SK-N-SH (cell line): ENCODE measurements at regions not wholly inside any gene's neighbourhood (a gene's known extent, or its start where the extent isn't known, plus 50 kb on each side); places are given as distances from the start of the nearest gene placed in this dataset.

Experiments used
- CTCF ChIA-PET: fragments of 300-600, 350-600 bp; formaldehyde crosslinking; extraction: SDS; loops from one replicate; lab custom pipeline; 2021; lab: Yijun Ruan, JAX
- POLR2A ChIA-PET: fragments of 350-600 bp; sonication (Branson Sonifier 250); formaldehyde crosslinking; extraction: SDS; loops from one replicate; lab custom pipeline; 2020; ENCODE audit warnings: antibody characterized with exemption, inconsistent platforms; lab: Yijun Ruan, JAX
- DNase-seq: peaks from one replicate; pipeline ENCODE4 v3.0.0; 2012
- H2AFZ ChIP-seq: fragments of 200-600 bp; sonication (generic); 2 replicates; pipeline ENCODE4 v1.8.1; 2016; ENCODE audit warnings: antibody characterized with exemption, mild to moderate bottlenecking, low read depth
- H3F3A ChIP-seq: fragments of 200-600 bp; sonication (generic); replicated peaks from 2 replicates; pipeline ENCODE3; 2016; ENCODE audit warnings: antibody characterized with exemption, mild to moderate bottlenecking; ENCODE audit not compliant: insufficient read depth
- H3K27ac ChIP-seq, 2 experiments: fragments of 200-500 bp in 1 of 2; fragments of 200-600 bp in 1 of 2; sonication (Bioruptor generic) in 1 of 2; sonication (generic), shearing (Covaris generic) in 1 of 2; 2 replicates each; pipeline versions ENCODE4 v1.5.1 to v1.6.1; 2014 to 2016; ENCODE audit warnings: low read depth in 2 of 2, inconsistent platforms in 1 of 2, low read length in 1 of 2, mild to moderate bottlenecking in 1 of 2, mixed read lengths in 1 of 2
- H3K27me3 ChIP-seq: fragments of 200-600 bp; sonication (generic), shearing (Covaris generic); 2 replicates; pipeline ENCODE4 v1.6.1; 2016; ENCODE audit warnings: mixed run types; ENCODE audit not compliant: insufficient read depth
- H3K36me3 ChIP-seq, 2 experiments: fragments of 200-500 bp in 1 of 2; fragments of 200-600 bp in 1 of 2; sonication (Bioruptor generic) in 1 of 2; sonication (generic) in 1 of 2; replicated peaks in 1 of 2; 2 replicates each; pipeline versions ENCODE3 to v1.5.1; 2014 to 2016; ENCODE audit warnings: low read length in 1 of 2, mild to moderate bottlenecking in 1 of 2; ENCODE audit not compliant: insufficient read depth in 2 of 2, control insufficient read depth in 1 of 2
- H3K4me1 ChIP-seq, 2 experiments: fragments of 200-500 bp in 1 of 2; fragments of 200-600 bp in 1 of 2; sonication (Bioruptor generic) in 1 of 2; sonication (generic), shearing (Covaris generic) in 1 of 2; 2 replicates each; pipeline versions ENCODE4 v1.5.1 to v1.6.1; 2014 to 2016; ENCODE audit warnings: low read depth in 1 of 2, low read length in 1 of 2, mixed run types in 1 of 2; ENCODE audit not compliant: insufficient read depth in 2 of 2, control insufficient read depth in 1 of 2
- H3K4me2 ChIP-seq: fragments of 200-600 bp; sonication (generic), shearing (Covaris generic); 2 replicates; pipeline ENCODE4 v1.6.1; 2017; ENCODE audit warnings: mixed run types
- H3K4me3 ChIP-seq, 2 experiments: fragments of 200-500 bp in 1 of 2; fragments of 200-600 bp in 1 of 2; sonication (Bioruptor generic) in 1 of 2; sonication (generic), shearing (Covaris generic) in 1 of 2; 2 replicates each; pipeline versions ENCODE4 v1.5.1 to v1.8.1; 2014 to 2016; ENCODE audit warnings: low read depth in 2 of 2, inconsistent platforms in 1 of 2, low read length in 1 of 2, mild to moderate bottlenecking in 1 of 2, mixed read lengths in 1 of 2, moderate library complexity in 1 of 2
- H3K79me2 ChIP-seq: fragments of 200-600 bp; sonication (generic); 2 replicates; pipeline ENCODE4 v1.8.1; 2017; ENCODE audit warnings: mild to moderate bottlenecking; ENCODE audit not compliant: insufficient read depth
- H3K9ac ChIP-seq: fragments of 200-600 bp; sonication (generic); 2 replicates; pipeline ENCODE4 v1.6.1; 2017; ENCODE audit warnings: mixed run types
- H3K9me2 ChIP-seq: fragments of 200-600 bp; sonication (generic); 2 replicates; pipeline ENCODE4 v1.6.1; 2017; ENCODE audit warnings: mixed run types
- H3K9me3 ChIP-seq: fragments of 200-600 bp; sonication (generic); 2 replicates; pipeline ENCODE4 v1.6.1; 2017; ENCODE audit warnings: mixed run types, mild to moderate bottlenecking, moderate library complexity
- H4K20me1 ChIP-seq: fragments of 200-600 bp; sonication (generic); 2 replicates; pipeline ENCODE4 v1.6.1; 2017; ENCODE audit warnings: mild to moderate bottlenecking, mixed run types; ENCODE audit not compliant: insufficient read depth
- EP300 ChIP-seq, 2 experiments: IDR thresholded peaks; 2 replicates each; pipeline versions ENCODE4 v1.4.0 to v1.6.1; 2012; ENCODE audit warnings: borderline replicate concordance in 1 of 2, low read depth in 1 of 2, low read length in 1 of 2
- EZH2phosphoT487 ChIP-seq: fragments of 200-600 bp; sonication (generic); IDR thresholded peaks from 2 replicates; pipeline ENCODE4 v1.6.1; 2017; ENCODE audit warnings: low read depth, mixed run types, mild to moderate bottlenecking, antibody characterized with exemption, moderate library complexity, borderline replicate concordance
- GABPA ChIP-seq: IDR thresholded peaks from 2 replicates; pipeline ENCODE4 v1.4.0; 2012; ENCODE audit warnings: low read depth, mild to moderate bottlenecking
- JUND ChIP-seq: IDR thresholded peaks from 2 replicates; pipeline ENCODE4 v1.4.0; 2012
- MEF2A ChIP-seq: IDR thresholded peaks from 2 replicates; pipeline ENCODE4 v1.4.0; 2012; ENCODE audit warnings: low read depth, borderline replicate concordance
- MXI1 ChIP-seq: IDR thresholded peaks from 2 replicates; pipeline ENCODE4 v1.6.1; 2012; ENCODE audit warnings: mild to moderate bottlenecking, low read depth, low read length, improper control_type of control experiment
- RCOR1 ChIP-seq: fragments of 150-350 bp; IDR thresholded peaks from 2 replicates; pipeline ENCODE4 v1.6.1; 2017; ENCODE audit warnings: antibody characterized with exemption, low read length
- RFX5 ChIP-seq: IDR thresholded peaks from 2 replicates; pipeline ENCODE4 v1.6.1; 2012; ENCODE audit warnings: mild to moderate bottlenecking, improper control_type of control experiment, low read length
- RXRA ChIP-seq: IDR thresholded peaks from 2 replicates; pipeline ENCODE4 v1.4.0; 2012; ENCODE audit warnings: low read depth, mild to moderate bottlenecking, borderline replicate concordance
- SIN3A ChIP-seq: IDR thresholded peaks from 2 replicates; pipeline ENCODE4 v1.6.1; 2012; ENCODE audit warnings: low read depth, mild to moderate bottlenecking, low read length, moderate library complexity, borderline replicate concordance
- SMC3 ChIP-seq: IDR thresholded peaks from 2 replicates; pipeline ENCODE4 v1.6.1; 2012; ENCODE audit warnings: low read depth, low read length, improper control_type of control experiment
- TCF12 ChIP-seq: IDR thresholded peaks from 2 replicates; pipeline ENCODE4 v1.4.0; 2012
- YY1 ChIP-seq: IDR thresholded peaks from 2 replicates; pipeline ENCODE4 v1.4.0; 2012; ENCODE audit warnings: low read depth, mild to moderate bottlenecking
- WGBS: methylation state at CpG from one replicate; pipeline ENCODE4 v1.1.6; 2017; ENCODE audit warnings: low lambda C conversion rate; 5-methylcytosine and 5-hydroxymethylcytosine counted together
- TF ChIP-seq, protein P1 (sequence below): IDR thresholded peaks from 2 replicates; pipeline ENCODE4; 2012
- TF ChIP-seq, protein P2 (sequence below): IDR thresholded peaks from 2 replicates; pipeline ENCODE4 v1.6.1; 2012; ENCODE audit warnings: mild to moderate bottlenecking, low read depth, low read length, moderate library complexity
- TF ChIP-seq, protein P3 (sequence below): IDR thresholded peaks from 2 replicates; pipeline ENCODE4 v1.4.0; 2012; ENCODE audit warnings: low read depth
- TF ChIP-seq, protein P4 (sequence below): fragments of 200-600 bp; sonication (generic); IDR thresholded peaks from 2 replicates; pipeline ENCODE4 v1.6.1; 2017; ENCODE audit warnings: antibody characterized with exemption, mild to moderate bottlenecking, moderate library complexity

DNA sequence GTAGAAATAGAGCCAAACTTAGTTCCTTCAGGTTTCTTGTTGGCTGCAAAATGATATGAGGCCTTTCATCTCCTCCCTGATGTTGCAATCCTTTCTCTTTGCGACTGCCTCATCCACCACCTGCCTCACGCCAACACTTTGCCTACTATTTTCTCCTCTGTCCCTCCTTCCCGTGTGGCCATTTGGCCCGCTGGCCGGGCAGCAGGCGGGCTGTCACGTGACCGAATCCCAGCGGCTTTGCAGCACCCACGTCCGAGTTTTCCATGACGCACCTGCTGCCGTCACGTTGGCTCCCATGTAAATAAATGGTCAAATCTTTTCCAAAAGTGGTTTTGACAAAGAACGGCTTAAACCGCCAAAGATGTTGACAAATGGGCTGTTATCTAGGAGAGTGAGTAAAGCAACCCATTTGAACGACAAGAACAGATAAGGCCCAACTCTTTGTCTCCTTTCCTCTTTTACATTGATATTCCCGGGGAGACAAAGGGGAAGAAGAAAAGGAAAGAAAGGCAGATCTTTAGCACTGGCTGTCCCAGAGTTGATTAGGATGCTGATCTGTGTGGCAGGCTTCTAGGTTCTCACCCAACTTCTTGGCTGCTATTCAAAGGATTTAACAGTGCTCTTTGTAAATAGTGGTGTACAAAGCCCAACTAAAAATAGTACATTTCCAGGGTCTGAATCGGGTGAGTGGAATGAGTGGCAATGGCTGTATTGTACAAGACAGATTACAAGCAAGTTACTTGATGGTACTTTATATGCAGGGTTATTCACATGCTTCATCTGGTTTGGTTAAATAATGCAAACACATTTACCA, 174.2 kb upstream of the JADE1 start:
- Histone ChIP-seq H3K27ac (no peak overlapping the region), H3K4me3 (no peak overlapping the region), H2AFZ (no peak overlapping the region), H3F3A (no peaks in the 10 kb centered on the region), H3K4me2 (no peak overlapping the region), H4K20me1 (no peaks in the 10 kb centered on the region), H3K36me3 (no peaks in the 10 kb centered on the region), H3K9me3 (no peaks in the 10 kb centered on the region), H3K27me3 (no peaks in the 10 kb centered on the region), H3K9me2 (no peaks in the 10 kb centered on the region), H3K79me2 (no peaks in the 10 kb centered on the region), H3K4me1 (no peaks in the 10 kb centered on the region; a peak in 1 of 4 replicates), H3K9ac (no peak overlapping the region)
- TF ChIP-seq EP300 (IDR thresholded peaks at IDR 0.05; ENCODE audit: borderline replicate concordance in 1 of 2, low read depth in 1 of 2, low read length in 1 of 2) (no peak), TCF12 (no peak), YY1 (no peak), GABPA (no peak), RFX5 (no peak), MXI1 (no peak), EZH2phosphoT487 (no peak), RXRA (no peak), SIN3A (no peak), SMC3 (no peak), RCOR1 (no peak), MEF2A (no peak), JUND (no peak)
- TF ChIP-seq, protein P1, sequence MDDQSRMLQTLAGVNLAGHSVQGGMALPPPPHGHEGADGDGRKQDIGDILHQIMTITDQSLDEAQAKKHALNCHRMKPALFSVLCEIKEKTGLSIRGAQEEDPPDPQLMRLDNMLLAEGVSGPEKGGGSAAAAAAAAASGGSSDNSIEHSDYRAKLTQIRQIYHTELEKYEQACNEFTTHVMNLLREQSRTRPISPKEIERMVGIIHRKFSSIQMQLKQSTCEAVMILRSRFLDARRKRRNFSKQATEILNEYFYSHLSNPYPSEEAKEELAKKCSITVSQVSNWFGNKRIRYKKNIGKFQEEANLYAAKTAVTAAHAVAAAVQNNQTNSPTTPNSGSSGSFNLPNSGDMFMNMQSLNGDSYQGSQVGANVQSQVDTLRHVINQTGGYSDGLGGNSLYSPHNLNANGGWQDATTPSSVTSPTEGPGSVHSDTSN, result no peak
- TF ChIP-seq, protein P2, sequence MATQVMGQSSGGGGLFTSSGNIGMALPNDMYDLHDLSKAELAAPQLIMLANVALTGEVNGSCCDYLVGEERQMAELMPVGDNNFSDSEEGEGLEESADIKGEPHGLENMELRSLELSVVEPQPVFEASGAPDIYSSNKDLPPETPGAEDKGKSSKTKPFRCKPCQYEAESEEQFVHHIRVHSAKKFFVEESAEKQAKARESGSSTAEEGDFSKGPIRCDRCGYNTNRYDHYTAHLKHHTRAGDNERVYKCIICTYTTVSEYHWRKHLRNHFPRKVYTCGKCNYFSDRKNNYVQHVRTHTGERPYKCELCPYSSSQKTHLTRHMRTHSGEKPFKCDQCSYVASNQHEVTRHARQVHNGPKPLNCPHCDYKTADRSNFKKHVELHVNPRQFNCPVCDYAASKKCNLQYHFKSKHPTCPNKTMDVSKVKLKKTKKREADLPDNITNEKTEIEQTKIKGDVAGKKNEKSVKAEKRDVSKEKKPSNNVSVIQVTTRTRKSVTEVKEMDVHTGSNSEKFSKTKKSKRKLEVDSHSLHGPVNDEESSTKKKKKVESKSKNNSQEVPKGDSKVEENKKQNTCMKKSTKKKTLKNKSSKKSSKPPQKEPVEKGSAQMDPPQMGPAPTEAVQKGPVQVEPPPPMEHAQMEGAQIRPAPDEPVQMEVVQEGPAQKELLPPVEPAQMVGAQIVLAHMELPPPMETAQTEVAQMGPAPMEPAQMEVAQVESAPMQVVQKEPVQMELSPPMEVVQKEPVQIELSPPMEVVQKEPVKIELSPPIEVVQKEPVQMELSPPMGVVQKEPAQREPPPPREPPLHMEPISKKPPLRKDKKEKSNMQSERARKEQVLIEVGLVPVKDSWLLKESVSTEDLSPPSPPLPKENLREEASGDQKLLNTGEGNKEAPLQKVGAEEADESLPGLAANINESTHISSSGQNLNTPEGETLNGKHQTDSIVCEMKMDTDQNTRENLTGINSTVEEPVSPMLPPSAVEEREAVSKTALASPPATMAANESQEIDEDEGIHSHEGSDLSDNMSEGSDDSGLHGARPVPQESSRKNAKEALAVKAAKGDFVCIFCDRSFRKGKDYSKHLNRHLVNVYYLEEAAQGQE, result no peak
- TF ChIP-seq, protein P3, sequence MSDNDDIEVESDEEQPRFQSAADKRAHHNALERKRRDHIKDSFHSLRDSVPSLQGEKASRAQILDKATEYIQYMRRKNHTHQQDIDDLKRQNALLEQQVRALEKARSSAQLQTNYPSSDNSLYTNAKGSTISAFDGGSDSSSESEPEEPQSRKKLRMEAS, result no peak
- TF ChIP-seq, protein P4, sequence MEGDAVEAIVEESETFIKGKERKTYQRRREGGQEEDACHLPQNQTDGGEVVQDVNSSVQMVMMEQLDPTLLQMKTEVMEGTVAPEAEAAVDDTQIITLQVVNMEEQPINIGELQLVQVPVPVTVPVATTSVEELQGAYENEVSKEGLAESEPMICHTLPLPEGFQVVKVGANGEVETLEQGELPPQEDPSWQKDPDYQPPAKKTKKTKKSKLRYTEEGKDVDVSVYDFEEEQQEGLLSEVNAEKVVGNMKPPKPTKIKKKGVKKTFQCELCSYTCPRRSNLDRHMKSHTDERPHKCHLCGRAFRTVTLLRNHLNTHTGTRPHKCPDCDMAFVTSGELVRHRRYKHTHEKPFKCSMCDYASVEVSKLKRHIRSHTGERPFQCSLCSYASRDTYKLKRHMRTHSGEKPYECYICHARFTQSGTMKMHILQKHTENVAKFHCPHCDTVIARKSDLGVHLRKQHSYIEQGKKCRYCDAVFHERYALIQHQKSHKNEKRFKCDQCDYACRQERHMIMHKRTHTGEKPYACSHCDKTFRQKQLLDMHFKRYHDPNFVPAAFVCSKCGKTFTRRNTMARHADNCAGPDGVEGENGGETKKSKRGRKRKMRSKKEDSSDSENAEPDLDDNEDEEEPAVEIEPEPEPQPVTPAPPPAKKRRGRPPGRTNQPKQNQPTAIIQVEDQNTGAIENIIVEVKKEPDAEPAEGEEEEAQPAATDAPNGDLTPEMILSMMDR, result no peak
- CTCF ChIA-PET, result no interaction called here
- WGBS, result 79% methylated on average over 19 of the region's 19 CpGs
- POLR2A ChIA-PET, result no interaction called here
- DNase-seq, result no peak
